HG02623 (cell line): ENCODE measurements at regions not wholly inside any gene's neighbourhood (a gene's known extent, or its start where the extent isn't known, plus 50 kb on each side); places are given as distances from the start of the nearest gene placed in this dataset.
"Not testable (repeated sequence)": the region's sequence is repeated elsewhere in the genome, so short reads cannot be mapped to it uniquely, and the experiment has no call there.

Experiments
- ATAC-seq: cut with Tn5 transposase; IDR thresholded peaks from one replicate; pipeline ENCODE4 v1.9.1; 2021; ENCODE audit warnings: moderate library complexity; ENCODE audit not compliant: unreplicated experiment

- ATAC-seq, result peak; percentile 61
Measured at GRCh38 chr7:32691965-32692815, 196.9 kb downstream of the AVL9 start.

GRCh38 chr7:32688092-32688491 lies 192.8 kb downstream of the AVL9 start:
- ATAC-seq, result not testable (repeated sequence)

GRCh38 chr7:32681174-32681518 lies 185.9 kb downstream of the AVL9 start:
- no peak for ATAC-seq

DNA sequence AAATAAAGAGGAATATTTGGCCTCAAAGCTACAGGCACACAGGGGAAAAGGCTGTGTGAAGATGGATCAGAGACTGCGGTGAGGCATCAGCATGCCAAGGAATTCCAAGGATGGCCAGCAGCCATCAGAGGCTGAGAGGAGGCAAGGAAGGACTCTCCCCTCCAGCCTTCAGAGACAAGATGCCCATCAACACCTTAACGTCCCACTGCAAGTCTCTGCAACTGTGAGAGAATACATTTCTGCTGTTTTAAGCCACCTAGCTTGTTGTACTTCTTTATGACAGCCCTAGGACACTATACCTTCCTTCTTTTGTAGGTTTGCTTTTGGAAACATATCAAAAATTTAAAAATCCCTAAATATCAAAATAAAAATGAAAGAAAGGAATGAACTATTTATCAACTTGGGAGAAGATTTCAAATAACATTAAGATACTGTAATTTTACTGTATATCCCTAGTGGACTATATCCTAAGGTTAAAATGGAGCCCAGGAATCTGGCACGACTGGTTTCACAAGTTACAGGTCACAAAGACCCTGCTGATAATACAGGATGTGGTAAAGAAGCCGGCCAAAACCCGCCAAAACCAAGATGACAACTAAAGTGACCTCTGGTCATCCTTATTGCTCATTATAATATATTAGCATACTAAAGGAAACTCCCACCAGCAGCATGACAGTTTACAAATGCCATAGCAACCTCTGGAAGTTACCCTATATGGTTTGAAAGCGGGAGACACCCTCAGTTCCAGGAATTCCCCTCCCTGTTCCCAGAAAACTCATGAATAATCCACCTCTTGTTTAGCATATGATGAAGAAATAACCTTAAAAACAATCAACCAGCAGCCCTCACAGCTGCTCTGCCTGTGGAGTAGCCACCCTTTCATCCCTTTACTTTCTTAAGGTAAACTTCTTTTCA lies 185.2 kb downstream of the AVL9 start:
- no peak for ATAC-seq

DNA sequence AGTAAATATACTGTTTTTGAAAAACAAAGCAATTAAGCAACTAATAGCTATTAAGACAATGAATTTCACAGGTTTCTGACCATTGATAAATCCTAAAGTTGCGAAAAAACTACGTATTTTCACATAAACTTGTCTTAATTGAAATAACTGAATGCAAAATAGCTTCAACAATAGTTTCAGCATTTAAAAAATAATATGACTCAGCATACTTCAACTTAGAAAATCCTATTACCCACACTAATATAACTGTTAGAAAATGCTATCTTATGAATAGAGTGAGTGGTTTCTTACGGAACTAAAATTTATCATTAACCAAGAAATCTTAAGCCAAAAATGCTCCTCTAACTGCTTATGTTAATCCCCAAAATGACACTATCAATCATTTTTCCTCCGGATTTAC lies 183.9 kb downstream of the AVL9 start:
- ATAC-seq, result no peak

DNA sequence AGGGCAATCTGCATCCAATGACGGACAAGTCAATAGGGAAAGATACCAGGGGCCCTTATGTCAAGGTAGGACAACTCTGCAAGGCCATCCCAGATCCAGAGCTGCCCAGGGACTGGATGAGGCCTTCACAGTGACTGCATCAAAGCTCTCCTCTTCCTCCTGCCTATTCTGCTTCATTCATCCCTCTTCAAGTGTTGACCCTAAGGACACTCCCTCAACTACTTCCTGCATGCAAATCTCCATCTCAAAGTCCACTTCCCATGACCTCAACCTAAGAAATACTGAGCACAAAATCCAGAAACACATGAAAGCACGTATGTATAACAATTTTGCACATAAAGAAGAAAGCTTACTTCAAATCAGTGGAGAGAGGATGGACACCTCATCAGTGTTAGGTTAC lies 182.3 kb downstream of the AVL9 start:
- ATAC-seq, result no peak

DNA sequence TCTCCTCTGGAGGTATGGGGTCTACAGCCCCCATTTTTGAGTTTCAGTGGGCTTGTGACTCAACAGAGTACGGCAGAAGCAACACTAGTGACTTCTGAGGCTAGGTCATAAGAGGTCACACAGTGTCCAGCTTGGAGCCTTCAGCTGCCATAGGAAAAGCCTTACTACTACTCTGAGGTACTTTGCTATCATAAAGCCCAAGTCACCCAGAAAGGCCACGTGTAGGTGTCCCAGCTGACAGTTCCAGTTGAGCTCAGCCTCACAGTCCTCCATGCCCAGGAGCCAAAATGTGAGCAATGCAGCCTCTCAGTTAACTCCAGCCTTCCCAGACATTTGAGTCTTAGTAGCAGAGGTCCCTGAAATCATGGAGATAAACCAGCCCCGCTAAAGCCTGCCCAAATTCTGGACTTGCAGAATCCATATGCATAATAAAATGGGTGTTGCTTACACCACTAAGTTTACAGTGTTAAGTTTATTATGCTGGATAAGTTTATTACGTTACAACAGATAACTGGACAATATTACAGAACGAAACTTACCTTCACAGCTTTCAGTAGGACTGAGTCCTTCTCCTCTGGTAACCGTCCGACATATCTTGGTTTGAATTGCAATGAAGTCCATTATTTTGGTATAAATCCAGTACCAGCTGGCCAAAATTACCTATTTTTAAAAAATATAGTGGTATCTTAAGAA lies 181.1 kb downstream of the AVL9 start:
- no peak for ATAC-seq

- no peak for ATAC-seq
Measured at GRCh38 chr7:32673275-32673983, 178.1 kb downstream of the AVL9 start.

GRCh38 chr7:32670110-32671025 lies 175.1 kb downstream of the AVL9 start:
- no peak for ATAC-seq

- ATAC-seq, result not testable (repeated sequence)
Measured at GRCh38 chr7:32669173-32669870, 174.0 kb downstream of the AVL9 start.

GRCh38 chr7:32668387-32669097 lies 173.3 kb downstream of the AVL9 start:
- not testable (repeated sequence) for ATAC-seq

DNA sequence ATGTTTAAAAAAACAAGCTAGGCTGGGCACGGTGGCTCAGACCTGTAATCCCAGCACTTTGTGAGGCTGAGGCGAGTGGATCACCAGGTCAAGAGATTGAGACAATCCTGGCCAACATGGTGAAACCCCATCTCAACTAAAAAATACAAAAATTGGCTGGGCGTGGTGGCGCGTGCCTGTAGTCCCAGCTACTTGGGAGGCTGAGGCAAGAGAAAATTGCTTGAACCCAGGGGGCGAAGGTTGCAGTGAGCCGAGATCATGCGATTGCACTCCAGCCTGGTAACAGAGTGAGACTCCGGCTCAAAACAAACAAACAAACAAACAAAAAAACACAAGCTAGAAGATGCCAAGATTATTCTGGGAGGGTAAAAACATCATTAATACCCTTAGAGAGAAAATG lies 172.3 kb downstream of the AVL9 start:
- not testable (repeated sequence) for ATAC-seq

- not testable (repeated sequence) for ATAC-seq
Measured at GRCh38 chr7:32663805-32664211, 168.5 kb downstream of the AVL9 start.

DNA sequence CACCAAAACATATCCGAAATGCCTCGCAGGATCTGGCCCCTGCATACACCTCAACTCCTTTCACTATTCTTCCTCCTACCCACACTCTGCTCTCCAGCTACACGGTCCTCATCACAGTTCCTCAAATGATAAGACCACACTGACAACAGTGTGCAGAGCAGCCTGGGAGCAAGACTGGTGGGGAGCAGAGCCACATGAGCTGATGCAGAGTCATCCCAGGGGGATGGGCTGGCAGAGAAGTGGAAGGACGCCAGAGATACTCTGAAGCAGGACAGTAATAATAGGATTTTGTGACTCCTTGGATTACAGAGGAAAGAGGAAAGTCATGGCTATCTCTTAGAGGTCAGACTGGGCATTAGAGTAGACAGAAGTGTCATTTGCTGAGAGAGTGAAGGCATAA lies 167.2 kb downstream of the AVL9 start:
- ATAC-seq, result not testable (repeated sequence)

- ATAC-seq, result no peak
Measured at GRCh38 chr7:32661929-32662328, 166.6 kb downstream of the AVL9 start.

DNA sequence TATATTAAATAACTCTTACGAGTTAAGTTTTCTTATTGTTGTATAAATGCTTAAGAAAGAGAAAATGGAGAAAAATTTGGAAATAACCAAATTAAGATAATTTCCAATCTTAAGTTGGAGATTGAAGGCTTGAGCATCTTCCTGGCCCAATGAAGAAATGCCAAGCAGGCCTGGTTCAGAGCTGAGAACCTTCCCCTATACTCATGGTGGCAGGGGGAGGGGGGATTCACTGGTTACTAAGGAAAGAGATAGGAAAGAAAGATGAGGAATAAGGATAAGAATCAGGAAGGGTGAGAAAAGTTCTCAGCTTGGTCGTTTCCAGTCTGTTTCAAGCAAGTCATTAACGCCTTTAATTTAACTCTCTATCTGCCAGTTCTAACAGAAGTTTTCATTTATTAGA lies 166.2 kb downstream of the AVL9 start:
- no peak for ATAC-seq

DNA sequence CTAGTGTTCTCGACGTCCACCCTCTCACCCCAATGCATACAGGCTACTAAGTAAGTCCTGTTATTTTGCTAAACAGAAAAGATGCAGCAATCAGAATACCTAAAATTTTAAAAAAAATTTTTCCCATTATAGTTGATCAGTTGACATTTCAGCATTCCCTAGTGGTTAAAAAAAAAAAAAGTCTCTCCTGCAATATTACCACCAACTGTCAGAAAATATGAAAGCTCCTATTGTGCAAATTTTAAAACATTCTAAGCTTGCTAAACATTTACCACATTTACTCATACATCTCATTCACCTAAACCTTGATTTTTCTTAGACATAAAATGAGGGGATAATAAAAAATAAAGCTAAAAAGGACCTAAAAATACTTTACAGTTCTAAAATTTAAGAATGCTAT lies 165.6 kb downstream of the AVL9 start:
- ATAC-seq, result no peak

DNA sequence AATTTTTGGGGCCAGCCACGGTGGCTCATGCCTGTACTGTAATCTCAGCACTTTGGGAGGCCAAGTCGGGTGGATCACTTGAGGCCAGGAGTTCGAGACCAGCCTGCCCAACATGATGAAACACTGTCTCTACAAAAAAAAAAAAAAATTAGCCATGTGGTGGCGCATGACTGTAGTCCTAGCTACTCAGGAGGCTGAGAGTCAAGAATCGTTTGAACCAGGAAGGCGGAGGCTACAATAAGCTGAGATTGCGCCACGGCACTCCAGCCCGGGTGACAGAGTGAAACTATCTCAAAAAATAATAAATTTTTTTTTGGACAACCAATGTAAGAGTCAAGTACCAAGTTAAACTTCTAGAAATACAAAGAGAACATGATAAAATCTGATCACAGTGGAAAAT lies 164.6 kb downstream of the AVL9 start:
- no peak for ATAC-seq
